OCI-LY7 (cell line): ENCODE measurements at regions not wholly inside any gene's neighbourhood (a gene's known extent, or its start where the extent isn't known, plus 50 kb on each side); places are given as distances from the start of the nearest gene placed in this dataset.

Experiments used
- BruUV-seq: library from RNA; stranded (reverse); fragments of 400-500 nt; replicated peaks from 2 replicates; lab custom pipeline; 2021; lab: Mats Ljungman, UMichigan
- CTCF ChIA-PET: fragments of 300-600 bp; sonication (Branson Sonifier 250); formaldehyde crosslinking; loops from one replicate; lab custom pipeline; 2022; ENCODE audit warnings: antibody characterized with exemption; ENCODE audit not compliant: unreplicated experiment; lab: Charles Lee
- POLR2A ChIA-PET: fragments of 300-600 bp; sonication (Branson Sonifier 250); formaldehyde crosslinking; loops from one replicate; lab custom pipeline; 2022; ENCODE audit warnings: antibody characterized with exemption; lab: Charles Lee
- DNase-seq: peaks from one replicate; pipeline ENCODE4 v3.0.0-alpha.2; 2015; ENCODE audit warnings: low spot score
- H2AFZ ChIP-seq: fragments of 200-600 bp; sonication (generic), shearing (Covaris generic); 2 replicates; pipeline ENCODE4 v1.6.1; 2014; ENCODE audit warnings: mild to moderate bottlenecking, antibody characterized with exemption, low read length, moderate library complexity
- H3K27ac ChIP-seq: fragments of 200-600 bp; sonication (generic); 2 replicates; pipeline ENCODE4 v1.5.1; 2014; ENCODE audit warnings: mixed run types, low read depth, mild to moderate bottlenecking, moderate library complexity, low read length, inconsistent platforms; ENCODE audit not compliant: poor library complexity, severe bottlenecking
- H3K36me3 ChIP-seq: fragments of 200-600 bp; sonication (generic); 2 replicates; pipeline ENCODE4 v1.6.1; 2014; ENCODE audit warnings: mild to moderate bottlenecking, antibody characterized with exemption, low read length, moderate library complexity, mixed read lengths; ENCODE audit not compliant: insufficient read depth
- H3K4me1 ChIP-seq: fragments of 200-600 bp; sonication (generic); 2 replicates; pipeline ENCODE4 v1.5.1; 2014; ENCODE audit warnings: mild to moderate bottlenecking, low read length; ENCODE audit not compliant: insufficient read depth, poor library complexity, severe bottlenecking
- H3K4me2 ChIP-seq: fragments of 200-600 bp; sonication (generic); 2 replicates; pipeline ENCODE4 v1.6.1; 2014; ENCODE audit warnings: mild to moderate bottlenecking, low read length
- H3K4me3 ChIP-seq: fragments of 200-600 bp; sonication (generic); 2 replicates; pipeline ENCODE4 v1.5.1; 2014; ENCODE audit warnings: mild to moderate bottlenecking, low read depth, low read length; ENCODE audit not compliant: poor library complexity, severe bottlenecking
- H3K79me2 ChIP-seq: fragments of 200-600 bp; sonication (generic); 2 replicates; pipeline ENCODE4 v1.6.1; 2016; ENCODE audit warnings: low read depth, mild to moderate bottlenecking, low read length, moderate library complexity, mixed read lengths; ENCODE audit not compliant: insufficient read depth
- H3K9me2 ChIP-seq: fragments of 200-600 bp; sonication (generic); 2 replicates; pipeline ENCODE4 v1.6.1; 2016; ENCODE audit warnings: mild to moderate bottlenecking, low read length, mixed read lengths; ENCODE audit not compliant: insufficient read depth
- H3K9me3 ChIP-seq: fragments of 200-600 bp; sonication (generic); 2 replicates; pipeline ENCODE4 v1.6.1; 2014; ENCODE audit warnings: mild to moderate bottlenecking, mixed run types, low read length, mixed read lengths
- H4K20me1 ChIP-seq: fragments of 200-600 bp; sonication (generic); 2 replicates; pipeline ENCODE4 v1.6.1; 2014; ENCODE audit warnings: mild to moderate bottlenecking, antibody characterized with exemption, low read length, moderate library complexity, mixed read lengths; ENCODE audit not compliant: insufficient read depth
- CTCF ChIP-seq: fragments of 200-600 bp; sonication (generic); conservative IDR thresholded peaks from 2 replicates; pipeline ENCODE4 v1.5.1; 2014; ENCODE audit warnings: mild to moderate bottlenecking, antibody characterized with exemption, low read length, moderate library complexity, mixed read lengths
- EZH2phosphoT487 ChIP-seq: fragments of 200-600 bp; sonication (generic); IDR thresholded peaks from 2 replicates; pipeline ENCODE4 v1.6.1; 2018; ENCODE audit warnings: low read depth, borderline replicate concordance, mild to moderate bottlenecking, mixed run types, antibody characterized with exemption, low read length, moderate library complexity, mixed read lengths
- intact Hi-C: fragments of 100-400 bp; cut with micrococcal nuclease; formaldehyde crosslinking; loops from one replicate; pipeline ENCODE4 v1.10.0; 2022; ENCODE audit not compliant: unreplicated experiment

GRCh38 chr13:90385781-90386489, 961.6 kb upstream of the MIR17HG start:
- H3K4me2 ChIP-seq, result no peak overlapping the region
- POLR2A ChIA-PET, result interaction anchor here (0.6 to 1.1 kb wide), 2 partner anchors 13 to 1445 kb away, joined by 3 read pairs; no protein-coding TSS in a partner anchor
- peaks cover 16% of the 10 kb centered on the region; the same call in 1 of the 2 replicates for H3K9me3 ChIP-seq
- no peaks in the 10 kb centered on the region for H3K79me2 ChIP-seq
- CTCF ChIA-PET, result no interaction called here
- intact Hi-C loops, result no loop called here
- no peaks in the 10 kb centered on the region for H4K20me1 ChIP-seq
- H3K4me1 ChIP-seq, result no peaks in the 10 kb centered on the region
- DNase-seq, result no peak
- TF ChIP-seq CTCF (no peak), EZH2phosphoT487 (no peak)
- no peaks in the 10 kb centered on the region for H3K36me3 ChIP-seq
- BruUV-seq, result no TSS peak
- H2AFZ ChIP-seq, result no peak overlapping the region
- H3K27ac ChIP-seq, result no peak overlapping the region
- H3K9me2 ChIP-seq, result no peaks in the 10 kb centered on the region
- no peak overlapping the region for H3K4me3 ChIP-seq

GRCh38 chr13:90388887-90389452, 958.5 kb upstream of the MIR17HG start:
- Histone ChIP-seq H4K20me1 (no peaks in the 10 kb centered on the region), H3K9me3 (peaks cover 28% of the 10 kb centered on the region), H3K36me3 (no peaks in the 10 kb centered on the region), H3K4me2 (no peak overlapping the region), H3K79me2 (no peaks in the 10 kb centered on the region), H3K4me1 (no peaks in the 10 kb centered on the region), H2AFZ (no peak overlapping the region), H3K9me2 (no peaks in the 10 kb centered on the region), H3K4me3 (no peak overlapping the region), H3K27ac (no peak overlapping the region)
- DNase-seq, result no peak
- intact Hi-C loops, result no loop called here
- TF ChIP-seq CTCF (no peak), EZH2phosphoT487 (no peak)
- ChIA-PET CTCF (no interaction called here), POLR2A (interaction anchor here (1.2 kb wide), 1 partner anchor 10 kb away, joined by 4 read pairs; no protein-coding TSS in a partner anchor)
- no TSS peak for BruUV-seq

- no TSS peak for BruUV-seq
- no peak overlapping the region for H3K4me3 ChIP-seq
- ChIA-PET POLR2A (interaction anchor here (0.5 to 1.2 kb wide), 3 partner anchors 9 to 1466 kb away, joined by 3 to 4 read pairs (median 4); no protein-coding TSS in a partner anchor), CTCF (no interaction called here)
- DNase-seq, result no peak
- intact Hi-C loops, result no loop called here
- H3K79me2 ChIP-seq, result no peaks in the 10 kb centered on the region
- H3K27ac ChIP-seq, result no peak overlapping the region
- no peak overlapping the region for H2AFZ ChIP-seq
- H3K9me2 ChIP-seq, result no peaks in the 10 kb centered on the region
- no peaks in the 10 kb centered on the region for H3K4me1 ChIP-seq
- H3K9me3 ChIP-seq, result peaks cover 28% of the 10 kb centered on the region
- no peaks in the 10 kb centered on the region for H3K36me3 ChIP-seq
- H3K4me2 ChIP-seq, result no peak overlapping the region
- TF ChIP-seq EZH2phosphoT487 (no peak), CTCF (no peak)
- no peaks in the 10 kb centered on the region for H4K20me1 ChIP-seq
These were observed 958.0 kb upstream of the MIR17HG start for GRCh38 chr13:90389537-90389936.
